Fibroblast of pulmonary artery (primary cell): ENCODE measurements at regions not wholly inside any gene's neighbourhood (a gene's known extent, or its start where the extent isn't known, plus 50 kb on each side); places are given as distances from the start of the nearest gene placed in this dataset.

Experiments
- DNase-seq: peaks from one replicate; pipeline ENCODE4 v3.0.0-alpha.2; 2010; ENCODE audit warnings: low read depth
- H3K4me3 ChIP-seq: replicated peaks from 2 replicates; pipeline ENCODE4 v1.5.1; 2011; ENCODE audit warnings: low read depth, mild to moderate bottlenecking, control low read depth, low read length, moderate library complexity
- CTCF ChIP-seq: IDR thresholded peaks from 2 replicates; pipeline ENCODE4 v1.5.1; 2011; ENCODE audit warnings: mild to moderate bottlenecking, control low read depth, low read length, inconsistent platforms; ENCODE audit errors: missing control alignments

- TF ChIP-seq CTCF, result no peak
- no peak overlapping the region for H3K4me3 ChIP-seq
- no peak for DNase-seq
These were observed 852.1 kb upstream of the SEMA6D start for GRCh38 chr15:46865155-46865554.

GRCh38 chr15:46872286-46872980 lies 844.9 kb upstream of the SEMA6D start:
- no peak for TF ChIP-seq CTCF
- no peak for DNase-seq
- no peak overlapping the region for H3K4me3 ChIP-seq

GRCh38 chr15:46872981-46873330 lies 844.3 kb upstream of the SEMA6D start:
- TF ChIP-seq CTCF, result no peak
- no peak for DNase-seq
- H3K4me3 ChIP-seq, result no peak overlapping the region

- DNase-seq, result no peak
- no peak for TF ChIP-seq CTCF
- no peak overlapping the region for H3K4me3 ChIP-seq
These were observed 838.1 kb upstream of the SEMA6D start for GRCh38 chr15:46879032-46879770.

GRCh38 chr15:46880791-46881190 lies 836.5 kb upstream of the SEMA6D start:
- no peak for DNase-seq
- no peak overlapping the region for H3K4me3 ChIP-seq
- no peak for TF ChIP-seq CTCF

GRCh38 chr15:46892621-46893160 lies 824.6 kb upstream of the SEMA6D start:
- no peak overlapping the region for H3K4me3 ChIP-seq
- TF ChIP-seq CTCF, result no peak
- no peak for DNase-seq
